AG09309 (cell line): ENCODE measurements at regions not wholly inside any gene's neighbourhood (a gene's known extent, or its start where the extent isn't known, plus 50 kb on each side); places are given as distances from the start of the nearest gene placed in this dataset.
"Not testable (repeated sequence)": the region's sequence is repeated elsewhere in the genome, so short reads cannot be mapped to it uniquely, and the experiment has no call there.

ENCODE experiments used
- DNase-seq: peaks from one replicate; pipeline ENCODE4 v3.0.0-alpha.2; 2010; ENCODE audit warnings: low read depth
- H3K4me3 ChIP-seq: 2 replicates; pipeline ENCODE4 v1.5.1; 2011; ENCODE audit warnings: mild to moderate bottlenecking, low read depth, low read length, moderate library complexity; ENCODE audit not compliant: control insufficient read depth
- CTCF ChIP-seq: IDR thresholded peaks from 2 replicates; pipeline ENCODE4 v1.5.1; 2011; ENCODE audit warnings: mild to moderate bottlenecking, low read depth, low read length, inconsistent platforms; ENCODE audit not compliant: insufficient read depth, control insufficient read depth; ENCODE audit errors: missing control alignments

GRCh38 chr11:71158936-71159335, 93.4 kb downstream of the SHANK2 start:
- TF ChIP-seq CTCF, result no peak
- DNase-seq, result no peak
- H3K4me3 ChIP-seq, result no peak overlapping the region

GRCh38 chr11:71157676-71158075, 94.7 kb downstream of the SHANK2 start:
- H3K4me3 ChIP-seq, DNase-seq: not testable (repeated sequence)

- no peak overlapping the region for H3K4me3 ChIP-seq
- DNase-seq, result no peak
- no peak for TF ChIP-seq CTCF
Observed at GRCh38 chr11:71156301-71156700, 96.1 kb downstream of the SHANK2 start.

- no peak for DNase-seq
- H3K4me3 ChIP-seq, result no peak overlapping the region
- TF ChIP-seq CTCF, result no peak
Observed at GRCh38 chr11:71155846-71156245, 96.5 kb downstream of the SHANK2 start.

GRCh38 chr11:71154261-71154805, 98.0 kb downstream of the SHANK2 start:
- no peak for TF ChIP-seq CTCF
- no peak overlapping the region for H3K4me3 ChIP-seq
- no peak for DNase-seq

- H3K4me3 ChIP-seq, result no peak overlapping the region; the same call in 1 of the 2 replicates
- DNase-seq, result no peak
- TF ChIP-seq CTCF, result no peak
Observed at GRCh38 chr11:71153005-71153390, 99.4 kb downstream of the SHANK2 start.

GRCh38 chr11:71152312-71153004, 99.9 kb downstream of the SHANK2 start:
- not testable (repeated sequence) for H3K4me3 ChIP-seq

GRCh38 chr11:71151561-71151960, 100.8 kb downstream of the SHANK2 start:
- no peak overlapping the region for H3K4me3 ChIP-seq
- no peak for TF ChIP-seq CTCF
- DNase-seq, result no peak

More at GRCh38 chr11:71152312-71153004, 99.9 kb downstream of the SHANK2 start:
- not testable (repeated sequence) for DNase-seq
